NOMO-1 (cell line): ENCODE measurements at regions not wholly inside any gene's neighbourhood (a gene's known extent, or its start where the extent isn't known, plus 50 kb on each side); places are given as distances from the start of the nearest gene placed in this dataset.
"Not testable (repeated sequence)": the region's sequence is repeated elsewhere in the genome, so short reads cannot be mapped to it uniquely, and the experiment has no call there.

ENCODE experiments used
- DNase-seq, 2 experiments: peaks; one replicate each; lab custom pipeline; 2025; ENCODE audit not compliant: unreplicated experiment in 2 of 2; lab: John Stamatoyannopoulos, UW

GRCh38 chr12:127487031-127487430, 779.9 kb upstream of the TMEM132C start:
- no peak for DNase-seq

GRCh38 chr12:127489061-127489460, 777.9 kb upstream of the TMEM132C start:
- DNase-seq, result no peak

GRCh38 chr12:127494961-127495915, 771.7 kb upstream of the TMEM132C start:
- DNase-seq, result no peak

GRCh38 chr12:127496255-127496654, 770.7 kb upstream of the TMEM132C start:
- DNase-seq, result no peak

GRCh38 chr12:127500512-127501035, 766.4 kb upstream of the TMEM132C start:
- no peak for DNase-seq

GRCh38 chr12:127501916-127502315, 765.1 kb upstream of the TMEM132C start:
- DNase-seq, result no peak

GRCh38 chr12:127503246-127503645, 763.7 kb upstream of the TMEM132C start:
- no peak for DNase-seq

- not testable (repeated sequence) for DNase-seq
These were observed 763.0 kb upstream of the TMEM132C start for GRCh38 chr12:127503996-127504395.

- DNase-seq, result no peak
These were observed 762.1 kb upstream of the TMEM132C start for GRCh38 chr12:127504874-127505273.

GRCh38 chr12:127507341-127507740, 759.6 kb upstream of the TMEM132C start:
- DNase-seq, result no peak

- no peak for DNase-seq
These were observed 757.7 kb upstream of the TMEM132C start for GRCh38 chr12:127509066-127509778.

- no peak for DNase-seq
These were observed 751.0 kb upstream of the TMEM132C start for GRCh38 chr12:127515941-127516340.

GRCh38 chr12:127516467-127516866, 750.5 kb upstream of the TMEM132C start:
- DNase-seq, result no peak

GRCh38 chr12:127519779-127520178, 747.2 kb upstream of the TMEM132C start:
- no peak for DNase-seq

- no peak for DNase-seq
These were observed 740.0 kb upstream of the TMEM132C start for GRCh38 chr12:127526925-127527324.

- DNase-seq, result no peak
These were observed 738.4 kb upstream of the TMEM132C start for GRCh38 chr12:127528551-127528950.

- DNase-seq, result no peak
These were observed 735.4 kb upstream of the TMEM132C start for GRCh38 chr12:127531542-127531941.

- DNase-seq, result no peak
These were observed 733.6 kb upstream of the TMEM132C start for GRCh38 chr12:127533353-127533752.

- no peak for DNase-seq
These were observed 730.0 kb upstream of the TMEM132C start for GRCh38 chr12:127536833-127537428.

GRCh38 chr12:127538316-127538715, 728.7 kb upstream of the TMEM132C start:
- no peak for DNase-seq

GRCh38 chr12:127539226-127539858, 727.6 kb upstream of the TMEM132C start:
- DNase-seq, result no peak
